K562 (cell line): ENCODE measurements at regions not wholly inside any gene's neighbourhood (a gene's known extent, or its start where the extent isn't known, plus 50 kb on each side); places are given as distances from the start of the nearest gene placed in this dataset.

ENCODE experiments used
- ATAC-seq: fragments of 200-7000 bp; cut with Tn5 transposase; 3 replicates; pipeline ENCODE4 v1.9.1; 2020; ENCODE audit warnings: moderate library complexity
- BruUV-seq: library from RNA; stranded (reverse); fragments of 400-500 nt; replicated peaks from 2 replicates; lab custom pipeline; 2021; lab: Mats Ljungman, UMichigan
- CTCF ChIA-PET: fragments of 300-600 bp; formaldehyde crosslinking; extraction: SDS; loops from one replicate; lab custom pipeline; 2021; ENCODE audit warnings: low intra/inter-chr PET ratio; lab: Yijun Ruan, JAX
- POLR2A ChIA-PET: fragments of 300-600, 350-650 bp; sonication (Branson Sonifier 250); formaldehyde crosslinking; extraction: SDS; loops from one replicate; lab custom pipeline; 2021; ENCODE audit warnings: antibody characterized with exemption, inconsistent platforms; lab: Yijun Ruan, JAX
- DNase-seq, 4 experiments: peaks; one replicate each; pipeline versions ENCODE4 v3.0.0 to v3.0.0-alpha.2; 2011 to 2018; ENCODE audit warnings: low spot score in 3 of 4, mixed read lengths in 3 of 4; ENCODE audit errors: extremely low read depth in 1 of 4
- FAIRE-seq: peaks from 2 replicates; lab custom pipeline; 2011; peaks lifted over from hg19 to GRCh38; lab: Jason Lieb, UNC
- H2AFZ ChIP-seq: 2 replicates; pipeline ENCODE4 v1.6.0; 2011; ENCODE audit warnings: low read depth, low read length, control low read depth, inconsistent platforms
- H3K27ac ChIP-seq: fragments of 200-600 bp; 3 replicates; pipeline ENCODE4 v1.8.0; 2011; ENCODE audit warnings: low read depth, mild to moderate bottlenecking, control low read depth, inconsistent platforms, low read length, moderate library complexity, mixed read lengths; ENCODE audit errors: extremely low read depth
- H3K27me3 ChIP-seq, 2 experiments: fragments of 300-600 bp in 1 of 2; 2 replicates in 1 of 2; 3 replicates in 1 of 2; pipeline versions ENCODE4 v1.6.0 to v1.8.0; 2011; ENCODE audit warnings: inconsistent platforms in 2 of 2, low read length in 2 of 2, mild to moderate bottlenecking in 1 of 2, mixed read lengths in 1 of 2, moderate library complexity in 1 of 2; ENCODE audit not compliant: control insufficient read depth in 2 of 2, insufficient read depth in 2 of 2
- H3K36me3 ChIP-seq: fragments of 300-600 bp; 3 replicates; pipeline ENCODE4 v1.8.0; 2011; ENCODE audit warnings: mild to moderate bottlenecking, low read length, inconsistent platforms; ENCODE audit not compliant: control insufficient read depth, insufficient read depth
- H3K4me1 ChIP-seq, 2 experiments: fragments of 200-600 bp in 1 of 2; replicated peaks in 1 of 2; 2 replicates in 1 of 2; 3 replicates in 1 of 2; pipeline versions ENCODE4 v1.5.1 to v1.8.0; 2011; ENCODE audit warnings: inconsistent platforms in 2 of 2, low read length in 2 of 2, mild to moderate bottlenecking in 1 of 2, mixed read lengths in 1 of 2, moderate library complexity in 1 of 2; ENCODE audit not compliant: control insufficient read depth in 2 of 2, insufficient read depth in 2 of 2
- H3K4me2 ChIP-seq: 2 replicates; pipeline ENCODE4 v1.6.1; 2011; ENCODE audit warnings: low read length, control low read depth, inconsistent platforms, mixed read lengths; ENCODE audit not compliant: insufficient read depth
- H3K4me3 ChIP-seq: fragments of 200-600 bp; sonication (generic), shearing (Covaris generic); 2 replicates; pipeline ENCODE4 v1.5.1; 2016; ENCODE audit warnings: control low read depth, inconsistent platforms
- H3K79me2 ChIP-seq: fragments of 200-600 bp; 3 replicates; pipeline ENCODE4 v1.8.0; 2011; ENCODE audit warnings: low read length, inconsistent platforms; ENCODE audit not compliant: control insufficient read depth, insufficient read depth
- H3K9ac ChIP-seq, 2 experiments: 2 replicates each; pipeline versions ENCODE4 v1.6.0 to v1.6.1; 2011; ENCODE audit warnings: low read depth in 2 of 2, low read length in 2 of 2, control low read depth in 1 of 2, inconsistent platforms in 1 of 2, mild to moderate bottlenecking in 1 of 2, mixed read lengths in 1 of 2; ENCODE audit not compliant: insufficient read depth in 1 of 2
- H3K9me1 ChIP-seq: one replicate; pipeline ENCODE4 v1.6.0; 2011; ENCODE audit warnings: inconsistent platforms, mild to moderate bottlenecking, low read length, moderate library complexity; ENCODE audit not compliant: control insufficient read depth, insufficient read depth
- H3K9me3 ChIP-seq: replicated peaks from 2 replicates; pipeline ENCODE4 v1.5.1; 2011; ENCODE audit warnings: low read depth, low read length, inconsistent platforms; ENCODE audit not compliant: control insufficient read depth, insufficient read depth
- H4K20me1 ChIP-seq: replicated peaks from 2 replicates; pipeline ENCODE4 v1.6.1; 2011; ENCODE audit warnings: low read length, inconsistent platforms, mixed read lengths; ENCODE audit not compliant: control insufficient read depth, insufficient read depth
- AFF4 ChIP-seq: sonication (generic); formaldehyde crosslinking; IDR thresholded peaks from 2 replicates; pipeline ENCODE4 v1.8.0; 2023; ENCODE audit warnings: mild to moderate bottlenecking, missing genetic modification reagents
- NCOA2 ChIP-seq, 2 experiments: fragments of 450-650 bp; IDR thresholded peaks; 2 replicates each; pipeline ENCODE4 v1.6.1; 2018; ENCODE audit warnings: mild to moderate bottlenecking in 2 of 2, moderate library complexity in 1 of 2; ENCODE audit not compliant: partially characterized antibody in 2 of 2
- OTX1 ChIP-seq: fragments of 450-650 bp; formaldehyde crosslinking; IDR thresholded peaks from 2 replicates; pipeline ENCODE4 v1.4.0; 2022; ENCODE audit warnings: mild to moderate bottlenecking
- SMARCA4 ChIP-seq: fragments of 450-650 bp; IDR thresholded peaks from 2 replicates; pipeline ENCODE4 v1.6.1; 2016
- ZC3H8 ChIP-seq: fragments of 450-650 bp; IDR thresholded peaks from 2 replicates; pipeline ENCODE4 v1.6.1; 2017
- ZNF12 ChIP-seq: sonication (generic); formaldehyde crosslinking; IDR thresholded peaks from 2 replicates; pipeline ENCODE4 v1.4.0; 2020; ENCODE audit warnings: mild to moderate bottlenecking, missing genetic modification reagents
- ZNF518B ChIP-seq: fragments of 250-450 bp; sonication (Bioruptor Pico); IDR thresholded peaks from 2 replicates; pipeline ENCODE4 v1.5.0; 2021; ENCODE audit warnings: mild to moderate bottlenecking, moderate library complexity
- WGBS: fragments of 100-300 bp; shearing (Covaris generic); methylation state at CpG from one replicate; pipeline ENCODE4 v1.1.6; 2016; ENCODE audit warnings: low coverage, mixed read lengths; ENCODE audit not compliant: insufficient coverage; ENCODE audit errors: missing lambda C conversion rate; 5-methylcytosine and 5-hydroxymethylcytosine counted together
- in situ Hi-C: fragments of 300-500 bp; cut with MboI; formaldehyde crosslinking; loops from 4 replicates; pipeline ENCODE4 v1.15.0; 2018; ENCODE audit warnings: inconsistent platforms, mixed read lengths
- intact Hi-C: fragments of 100-400 bp; cut with micrococcal nuclease; formaldehyde crosslinking; loops from 2 replicates; pipeline ENCODE4 v1.14.2; 2022

- no peak for TF ChIP-seq SMARCA4
- TF ChIP-seq OTX1 (CRISPR knock-in tag), result no peak
- no peak for TF ChIP-seq ZNF518B (CRISPR knock-in tag)
These were observed 81.8 kb downstream of the IRX3 start (continued) for GRCh38 chr16:54204756-54205155.

GRCh38 chr16:54203851-54204505, 82.6 kb downstream of the IRX3 start:
- FAIRE-seq, result no peak
- no TSS peak for BruUV-seq
- ChIA-PET POLR2A (interaction anchor here (0.7 to 0.8 kb wide), 2 partner anchors 107 to 462 kb away, joined by 3 read pairs; no protein-coding TSS in a partner anchor), CTCF (no interaction called here)
- Histone ChIP-seq H3K4me1 (no peaks in the 10 kb centered on the region), H3K4me2 (no peak overlapping the region), H3K9me1 (no peaks in the 10 kb centered on the region), H3K27ac (no peak overlapping the region), H4K20me1 (no peaks in the 10 kb centered on the region), H3K27me3 (peaks cover 0 to 9% of the 10 kb centered on the region in 2 experiments; a peak in 2 of 5 replicates), H3K36me3 (no peaks in the 10 kb centered on the region), H3K9me3 (peaks cover 2% of the 10 kb centered on the region; the same call in 1 of the 2 replicates), H3K79me2 (no peaks in the 10 kb centered on the region), H3K9ac (no peak overlapping the region), H3K4me3 (no peak overlapping the region), H2AFZ (no peak overlapping the region)
- WGBS, result 0% methylated on average over 10 of the region's 11 CpGs
- ATAC-seq, result no peak
- DNase-seq, result no peak
- in situ Hi-C loops (no loop called here), intact Hi-C loops (no loop called here)
- TF ChIP-seq AFF4 (CRISPR knock-in tag) (no peak), ZNF12 (CRISPR knock-in tag) (no peak), NCOA2 (IDR thresholded peaks at IDR 0.05; ENCODE audit: partially characterized antibody in 2 of 2) (no peak), ZC3H8 (no peak)
